ENCODE measurements at regions not wholly inside any gene's neighbourhood (a gene's known extent, or its start where the extent isn't known, plus 50 kb on each side); places are given as distances from the start of the nearest gene placed in this dataset.
"Not testable (repeated sequence)": the region's sequence is repeated elsewhere in the genome, so short reads cannot be mapped to it uniquely, and the experiment has no call there.

DNA sequence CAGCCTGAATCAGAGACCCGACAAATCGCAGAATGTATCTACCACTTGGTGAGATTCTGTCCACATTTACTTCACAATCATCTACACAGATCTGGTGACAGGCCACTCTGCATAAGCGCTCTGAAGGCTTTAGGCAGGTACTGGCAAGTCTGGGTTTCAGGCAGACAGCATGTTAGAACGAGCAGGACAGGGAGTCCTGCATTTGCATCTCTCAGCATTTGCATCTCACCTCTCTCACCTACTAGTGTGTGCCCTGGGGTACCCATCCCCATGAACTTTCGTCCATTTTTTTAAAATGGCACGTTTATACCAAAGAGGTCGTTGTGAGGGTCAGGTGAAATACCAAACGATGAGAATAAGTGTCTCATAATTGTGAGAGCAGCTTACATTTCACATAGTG, 108.2 kb downstream of the SPATA31A1 start:
- not testable (repeated sequence) for H3K4me1 Mint-ChIP-seq, H3K27me3 Mint-ChIP-seq, H3K9me3 Mint-ChIP-seq, H3K36me3 Mint-ChIP-seq, H3K27ac Mint-ChIP-seq
- H3K4me3 Mint-ChIP-seq = peak overlapping the region; percentile 91 to 98 (median 97)

- Mint-ChIP-seq H3K4me3 (peak overlapping the region; percentile 91 to 98 (median 97)), H3K27ac (peak overlapping the region; percentile 4 to 95 (median 88))
- H3K27me3 Mint-ChIP-seq, H3K36me3 Mint-ChIP-seq, H3K4me1 Mint-ChIP-seq, H3K9me3 Mint-ChIP-seq: not testable (repeated sequence)
These were observed 108.8 kb downstream of the SPATA31A1 start for GRCh38 chr9:39464122-39464777.

- H3K27me3 Mint-ChIP-seq, H3K9me3 Mint-ChIP-seq, H3K4me1 Mint-ChIP-seq, H3K4me3 Mint-ChIP-seq, H3K27ac Mint-ChIP-seq, H3K36me3 Mint-ChIP-seq: not testable (repeated sequence)
These were observed 119.0 kb downstream of the SPATA31A1 start for GRCh38 chr9:39474499-39474898.

GRCh38 chr9:39483073-39483472, 127.6 kb downstream of the SPATA31A1 start:
- not testable (repeated sequence) for H3K36me3 Mint-ChIP-seq, H3K27me3 Mint-ChIP-seq, H3K9me3 Mint-ChIP-seq, H3K4me1 Mint-ChIP-seq, H3K4me3 Mint-ChIP-seq, H3K27ac Mint-ChIP-seq

GRCh38 chr9:39483880-39484279, 128.4 kb downstream of the SPATA31A1 start:
- not testable (repeated sequence) for H3K9me3 Mint-ChIP-seq, H3K27ac Mint-ChIP-seq, H3K4me1 Mint-ChIP-seq, H3K27me3 Mint-ChIP-seq, H3K36me3 Mint-ChIP-seq, H3K4me3 Mint-ChIP-seq

DNA sequence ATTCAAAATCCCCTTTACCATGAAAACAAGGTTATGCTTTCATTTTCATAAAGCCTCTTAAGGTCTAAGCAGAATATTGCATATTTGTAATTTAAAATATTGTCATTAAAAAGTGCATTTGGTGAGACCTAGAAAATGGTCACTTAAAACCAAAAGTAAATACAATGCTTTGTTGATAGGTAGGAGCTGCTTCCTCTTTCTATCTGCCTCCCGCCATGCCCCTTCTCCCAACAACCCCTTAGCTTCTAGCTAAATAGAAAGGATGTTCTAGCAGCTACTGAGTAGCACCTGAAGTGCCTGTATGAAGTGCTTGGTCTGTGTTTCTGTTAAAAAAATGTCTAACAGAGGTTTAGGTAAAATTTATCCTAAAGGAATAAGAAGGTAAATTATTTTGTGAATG, 128.8 kb downstream of the SPATA31A1 start:
- H3K27ac Mint-ChIP-seq, H3K4me1 Mint-ChIP-seq, H3K27me3 Mint-ChIP-seq, H3K36me3 Mint-ChIP-seq, H3K4me3 Mint-ChIP-seq, H3K9me3 Mint-ChIP-seq: not testable (repeated sequence)

GRCh38 chr9:39487477-39487876, 132.0 kb downstream of the SPATA31A1 start:
- not testable (repeated sequence) for H3K27ac Mint-ChIP-seq, H3K4me3 Mint-ChIP-seq, H3K4me1 Mint-ChIP-seq, H3K36me3 Mint-ChIP-seq, H3K27me3 Mint-ChIP-seq, H3K9me3 Mint-ChIP-seq

GRCh38 chr9:39496248-39496647, 140.8 kb downstream of the SPATA31A1 start:
- not testable (repeated sequence) for H3K27me3 Mint-ChIP-seq, H3K36me3 Mint-ChIP-seq, H3K27ac Mint-ChIP-seq, H3K4me1 Mint-ChIP-seq, H3K4me3 Mint-ChIP-seq, H3K9me3 Mint-ChIP-seq

- not testable (repeated sequence) for H3K36me3 Mint-ChIP-seq, H3K9me3 Mint-ChIP-seq, H3K4me1 Mint-ChIP-seq, H3K27ac Mint-ChIP-seq, H3K4me3 Mint-ChIP-seq, H3K27me3 Mint-ChIP-seq
These were observed 147.7 kb downstream of the SPATA31A1 start for GRCh38 chr9:39503178-39503577.

GRCh38 chr9:39527387-39528029, 172.0 kb downstream of the SPATA31A1 start:
- H3K27ac Mint-ChIP-seq, H3K4me1 Mint-ChIP-seq, H3K27me3 Mint-ChIP-seq, H3K36me3 Mint-ChIP-seq, H3K4me3 Mint-ChIP-seq, H3K9me3 Mint-ChIP-seq: not testable (repeated sequence)

DNA sequence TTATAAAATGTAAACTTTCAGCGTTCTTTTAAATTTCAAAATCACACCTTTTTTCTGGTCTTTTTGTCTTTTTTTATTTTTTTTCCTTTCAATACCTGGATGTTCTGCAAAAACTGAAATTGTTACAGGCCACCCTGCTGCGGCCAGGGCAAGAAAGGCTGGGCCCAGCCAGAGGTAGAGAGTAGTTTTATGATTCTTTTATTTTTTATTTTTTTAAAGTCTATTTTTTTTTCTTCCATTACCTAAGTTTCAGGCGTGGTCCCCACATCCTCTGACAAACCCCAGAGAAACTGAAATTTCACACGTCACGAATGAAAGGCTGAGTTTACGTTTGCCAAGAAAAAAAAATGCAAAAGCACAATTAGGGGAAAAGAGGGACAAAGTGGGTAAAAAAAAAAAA, 177.1 kb downstream of the SPATA31A1 start:
- H3K9me3 Mint-ChIP-seq, H3K27ac Mint-ChIP-seq, H3K27me3 Mint-ChIP-seq, H3K4me3 Mint-ChIP-seq, H3K36me3 Mint-ChIP-seq, H3K4me1 Mint-ChIP-seq: not testable (repeated sequence)

GRCh38 chr9:39533001-39533762, 177.7 kb downstream of the SPATA31A1 start:
- not testable (repeated sequence) for H3K27me3 Mint-ChIP-seq, H3K4me1 Mint-ChIP-seq, H3K4me3 Mint-ChIP-seq, H3K9me3 Mint-ChIP-seq, H3K36me3 Mint-ChIP-seq, H3K27ac Mint-ChIP-seq

DNA sequence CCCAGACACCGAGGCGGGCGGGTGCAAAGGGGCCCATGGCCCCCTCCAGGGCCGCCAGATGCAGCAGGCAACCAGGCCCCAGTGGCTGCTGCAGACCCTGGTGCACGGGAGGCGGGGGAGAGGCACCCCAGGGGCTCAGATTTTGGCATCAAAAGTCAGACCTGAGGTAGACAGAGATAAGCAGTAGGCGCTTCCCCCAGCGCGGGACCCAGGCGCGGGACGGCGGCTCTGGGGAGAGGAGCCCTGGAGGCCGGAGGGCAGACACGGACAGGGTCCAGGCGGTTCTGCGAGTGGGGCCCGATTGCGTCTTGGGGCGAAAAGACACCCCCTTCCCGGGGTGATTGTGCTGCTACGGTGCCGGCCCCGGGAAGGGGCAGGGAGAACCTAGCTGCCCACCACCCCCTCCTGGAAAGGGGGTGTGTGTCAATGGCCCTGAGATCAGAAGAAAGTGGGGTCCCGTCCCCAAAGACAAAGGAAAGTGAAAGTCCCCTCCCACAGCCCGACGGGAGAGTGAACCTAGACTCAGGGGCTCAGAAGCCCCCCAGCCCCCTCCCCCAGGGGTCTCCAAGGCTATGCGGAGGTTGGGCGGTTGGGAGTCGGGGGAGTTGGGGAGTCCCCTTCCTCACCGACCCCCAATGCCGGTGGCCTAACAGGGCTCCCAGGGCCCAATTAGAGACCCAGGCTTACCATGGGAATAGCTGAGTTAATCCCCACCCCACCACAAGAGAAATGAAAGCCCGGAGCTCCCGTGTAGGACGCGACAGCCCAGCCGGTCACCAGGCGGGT, 178.5 kb downstream of the SPATA31A1 start:
- H3K9me3 Mint-ChIP-seq, H3K27ac Mint-ChIP-seq, H3K27me3 Mint-ChIP-seq, H3K4me1 Mint-ChIP-seq, H3K36me3 Mint-ChIP-seq, H3K4me3 Mint-ChIP-seq: not testable (repeated sequence)

DNA sequence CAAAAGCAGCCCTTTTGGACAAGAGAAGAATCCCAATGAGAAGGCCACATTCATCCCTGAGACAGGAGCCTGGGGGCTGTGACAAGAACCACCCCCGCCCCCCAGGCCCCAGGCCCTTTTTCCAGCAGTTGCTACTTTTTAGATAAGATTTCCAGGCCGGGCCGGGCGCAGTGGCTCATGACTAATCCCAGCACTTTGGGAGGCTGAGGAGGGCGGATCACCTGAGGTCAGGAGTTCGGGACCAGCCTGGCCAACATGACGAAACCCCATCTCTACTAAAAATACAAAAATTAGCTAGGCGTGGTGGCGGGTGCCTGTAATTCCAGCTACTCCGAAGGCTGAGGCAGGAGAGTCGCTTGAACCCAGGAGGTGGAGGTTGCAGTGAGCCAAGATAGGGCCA, 179.4 kb downstream of the SPATA31A1 start:
- not testable (repeated sequence) for H3K9me3 Mint-ChIP-seq, H3K4me1 Mint-ChIP-seq, H3K27me3 Mint-ChIP-seq, H3K36me3 Mint-ChIP-seq, H3K27ac Mint-ChIP-seq, H3K4me3 Mint-ChIP-seq

- H3K4me1 Mint-ChIP-seq, H3K27ac Mint-ChIP-seq, H3K36me3 Mint-ChIP-seq, H3K27me3 Mint-ChIP-seq, H3K4me3 Mint-ChIP-seq, H3K9me3 Mint-ChIP-seq: not testable (repeated sequence)
These were observed 186.7 kb downstream of the SPATA31A1 start for GRCh38 chr9:39542157-39542556.

DNA sequence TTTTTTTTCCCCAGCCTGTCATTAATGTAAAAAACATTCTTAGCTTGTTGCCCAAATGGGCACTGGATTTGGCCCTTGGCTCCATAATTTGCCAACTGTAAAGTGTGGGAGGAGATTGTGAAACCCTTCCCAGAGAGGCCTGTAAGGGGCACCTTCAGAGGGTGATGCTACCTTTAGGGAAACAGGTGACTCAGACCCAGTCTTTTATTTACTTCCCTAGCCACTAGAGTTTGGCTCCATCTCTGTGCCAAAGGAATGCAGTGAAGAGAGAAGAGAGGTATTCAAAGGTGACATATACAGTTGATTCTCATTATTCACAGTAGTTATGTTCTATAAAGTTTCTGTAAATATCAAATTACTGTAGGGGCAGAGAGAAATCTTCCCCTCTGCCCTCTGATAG, 189.6 kb downstream of the SPATA31A1 start:
- not testable (repeated sequence) for H3K36me3 Mint-ChIP-seq, H3K9me3 Mint-ChIP-seq, H3K27ac Mint-ChIP-seq, H3K4me1 Mint-ChIP-seq, H3K27me3 Mint-ChIP-seq, H3K4me3 Mint-ChIP-seq
